ENCODE measurements at regions not wholly inside any gene's neighbourhood (a gene's known extent, or its start where the extent isn't known, plus 50 kb on each side); places are given as distances from the start of the nearest gene placed in this dataset.
A peak's percentile ranks its signal among the peaks of the same experiment; 100 is the strongest.

GRCh38 chr7:131623154-131623553 lies 66.7 kb upstream of the PODXL start:
- Histone ChIP-seq H2AFZ (ENCODE audit: low read depth, low read length) (no peak overlapping the region), H3K9ac (ENCODE audit: insufficient read depth in 1 of 2, low read depth in 2 of 2, low read length in 2 of 2) (no peak overlapping the region), H3K4me1 (replicated peaks in 1 of 2; ENCODE audit: control insufficient read depth in 2 of 2, insufficient read depth in 2 of 2, low read length in 2 of 2) (peaks cover 3 to 19% of the 10 kb centered on the region in 2 experiments; a peak in 4 of 5 replicates), H3K9me1 (ENCODE audit: control insufficient read depth, insufficient read depth, low read length) (no peaks in the 10 kb centered on the region), H3K9me3 (replicated peaks; ENCODE audit: control insufficient read depth, insufficient read depth, low read depth, low read length) (no peaks in the 10 kb centered on the region), H3K4me3 (no peak overlapping the region), H4K20me1 (replicated peaks; ENCODE audit: control insufficient read depth, insufficient read depth, low read length) (0 out of 2 replicates have a peak, but pooled peaks cover 3% of the 10 kb centered on the region), H3K79me2 (ENCODE audit: control insufficient read depth, insufficient read depth, low read length) (no peaks in the 10 kb centered on the region), H3K27ac (ENCODE audit: extremely low read depth, low read depth, low read length) (no peak overlapping the region), H3K4me2 (ENCODE audit: insufficient read depth, low read length) (no peak overlapping the region; the same call in 1 of the 2 replicates), H3K36me3 (ENCODE audit: control insufficient read depth, insufficient read depth, low read length) (no peaks in the 10 kb centered on the region), H3K27me3 (ENCODE audit: control insufficient read depth in 2 of 2, insufficient read depth in 2 of 2, low read length in 2 of 2) (peaks cover 14 to 74% of the 10 kb centered on the region in 2 experiments)
- 0% methylated on average over 10 of the region's 10 CpGs for WGBS (ENCODE audit: insufficient coverage, low coverage, missing lambda C conversion rate)
- no TSS peak for BruUV-seq (replicated peaks)
- ATAC-seq (peak; percentile 68), DNase-seq (ENCODE audit: extremely low read depth in 1 of 4, low spot score in 3 of 4) (peak; percentile 57 to 78 (median 70)), FAIRE-seq (peak; percentile 40)
- ChIA-PET POLR2A (no interaction called here), CTCF (ENCODE audit: low intra/inter-chr PET ratio) (no interaction called here)
- intact Hi-C loops (cut with micrococcal nuclease): no loop called here
- in situ Hi-C loops (cut with MboI): no loop called here
- TF ChIP-seq ZNF584 (CRISPR knock-in tag; IDR thresholded peaks at IDR 0.05; ENCODE audit: low read depth): peak; percentile 70; the same call in 1 of the 2 replicates
- TF ChIP-seq ZNF830 (CRISPR knock-in tag; IDR thresholded peaks at IDR 0.05): no peak
- no peak for TF ChIP-seq ELF2 (CRISPR knock-in tag; IDR thresholded peaks at IDR 0.05)
- no peak for TF ChIP-seq ZNF384 (IDR thresholded peaks at IDR 0.05; ENCODE audit: low read depth, low read length)
- peak; percentile 64; the same call in 1 of the 2 replicates for TF ChIP-seq SOX6 (IDR thresholded peaks at IDR 0.05)
- TF ChIP-seq BACH1 (tag; IDR thresholded peaks at IDR 0.05): peak; percentile 42; the same call in 1 of the 2 replicates
- TF ChIP-seq ZNF354B (CRISPR knock-in tag; IDR thresholded peaks at IDR 0.05): no peak
- TF ChIP-seq TARDBP (IDR thresholded peaks at IDR 0.05): 0 out of 2 replicates have a peak, but pooled peaks have one; percentile 49
- peak; percentile 63 for TF ChIP-seq GATA2 (CRISPR knock-in tag; IDR thresholded peaks at IDR 0.05)
- no peak for TF ChIP-seq BRD4 (IDR thresholded peaks at IDR 0.05)
- peak; percentile 37 for TF ChIP-seq RBM39 (optimal IDR thresholded peaks at IDR 0.05; ENCODE audit: low read depth, low read length)
- TF ChIP-seq PHF20 (IDR thresholded peaks at IDR 0.05; ENCODE audit: partially characterized antibody): no peak
- TF ChIP-seq ERF (CRISPR knock-in tag; IDR thresholded peaks at IDR 0.05): no peak
- TF ChIP-seq RNF219 (CRISPR knock-in tag; IDR thresholded peaks at IDR 0.05): no peak
- TF ChIP-seq TFAP4 (CRISPR knock-in tag; IDR thresholded peaks at IDR 0.05; ENCODE audit: borderline replicate concordance): peak; percentile 96
- no peak for TF ChIP-seq ZNF444 (CRISPR knock-in tag; IDR thresholded peaks at IDR 0.05)
- TF ChIP-seq NFIX (CRISPR knock-in tag; IDR thresholded peaks at IDR 0.05; ENCODE audit: low read depth): no peak
- no peak for TF ChIP-seq SNAPC5 (CRISPR knock-in tag; IDR thresholded peaks at IDR 0.05)
- TF ChIP-seq ZBTB17 (CRISPR knock-in tag; IDR thresholded peaks at IDR 0.05): no peak
